Progenitor cell of endocrine pancreas (in vitro differentiated cells): ENCODE measurements at regions not wholly inside any gene's neighbourhood (a gene's known extent, or its start where the extent isn't known, plus 50 kb on each side); places are given as distances from the start of the nearest gene placed in this dataset.

Source experiments
- DNase-seq: peaks from one replicate; pipeline ENCODE4 v3.0.0; 2021; ENCODE audit warnings: low spot score; ENCODE audit not compliant: unreplicated experiment
- H3K27ac Mint-ChIP-seq: 2 replicates; pipeline ENCODE4 v1.8.0; 2021; ENCODE audit warnings: mild to moderate bottlenecking, moderate library complexity, mixed read lengths
- H3K27me3 Mint-ChIP-seq: 2 replicates; pipeline ENCODE4 v1.8.0; 2021; ENCODE audit warnings: mixed read lengths
- H3K36me3 Mint-ChIP-seq: 2 replicates; pipeline ENCODE4 v1.8.0; 2022; ENCODE audit warnings: mixed read lengths; ENCODE audit not compliant: insufficient read depth
- H3K4me1 Mint-ChIP-seq: 2 replicates; pipeline ENCODE4 v1.8.0; 2021; ENCODE audit warnings: low read depth, mixed read lengths
- H3K4me3 Mint-ChIP-seq: 2 replicates; pipeline ENCODE4 v1.8.0; 2021; ENCODE audit warnings: low read depth, mild to moderate bottlenecking, moderate library complexity, mixed read lengths
- H3K9me3 Mint-ChIP-seq: 2 replicates; pipeline ENCODE4 v1.8.0; 2021; ENCODE audit warnings: low read depth, mixed read lengths
- TF ChIP-seq, protein P1 (sequence below): fragments of 200-600 bp; sonication (generic); IDR thresholded peaks from one replicate; pipeline ENCODE4 v1.5.0; 2021; ENCODE audit warnings: antibody characterized with exemption, mild to moderate bottlenecking; ENCODE audit not compliant: unreplicated experiment

DNA sequence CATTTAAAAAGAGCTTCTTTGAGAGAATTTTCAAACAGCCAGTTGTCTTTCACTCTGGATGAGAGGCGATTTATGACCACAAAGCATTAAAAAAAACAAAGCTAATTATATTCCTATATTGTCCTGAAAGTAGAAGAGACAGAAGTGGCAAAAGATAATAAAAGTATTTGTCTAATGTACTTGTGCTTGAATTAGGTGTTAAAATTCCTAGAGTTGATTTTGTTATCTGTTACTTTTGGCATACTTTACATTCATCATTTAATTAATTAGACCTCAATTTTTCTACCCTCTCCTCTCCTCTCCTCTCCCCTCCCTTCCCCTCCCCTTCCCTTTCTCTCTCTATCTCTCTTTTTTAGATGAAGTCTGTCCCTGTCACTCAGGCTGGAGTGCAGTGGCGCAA lies 635.1 kb upstream of the ZNF385D start:
- no peak for DNase-seq
- Mint-ChIP-seq H3K4me3 (no peak overlapping the region), H3K4me1 (no peaks in the 10 kb centered on the region), H3K36me3 (no peaks in the 10 kb centered on the region), H3K27me3 (peaks cover 34% of the 10 kb centered on the region), H3K27ac (no peak overlapping the region), H3K9me3 (no peaks in the 10 kb centered on the region)
- TF ChIP-seq, protein P1, sequence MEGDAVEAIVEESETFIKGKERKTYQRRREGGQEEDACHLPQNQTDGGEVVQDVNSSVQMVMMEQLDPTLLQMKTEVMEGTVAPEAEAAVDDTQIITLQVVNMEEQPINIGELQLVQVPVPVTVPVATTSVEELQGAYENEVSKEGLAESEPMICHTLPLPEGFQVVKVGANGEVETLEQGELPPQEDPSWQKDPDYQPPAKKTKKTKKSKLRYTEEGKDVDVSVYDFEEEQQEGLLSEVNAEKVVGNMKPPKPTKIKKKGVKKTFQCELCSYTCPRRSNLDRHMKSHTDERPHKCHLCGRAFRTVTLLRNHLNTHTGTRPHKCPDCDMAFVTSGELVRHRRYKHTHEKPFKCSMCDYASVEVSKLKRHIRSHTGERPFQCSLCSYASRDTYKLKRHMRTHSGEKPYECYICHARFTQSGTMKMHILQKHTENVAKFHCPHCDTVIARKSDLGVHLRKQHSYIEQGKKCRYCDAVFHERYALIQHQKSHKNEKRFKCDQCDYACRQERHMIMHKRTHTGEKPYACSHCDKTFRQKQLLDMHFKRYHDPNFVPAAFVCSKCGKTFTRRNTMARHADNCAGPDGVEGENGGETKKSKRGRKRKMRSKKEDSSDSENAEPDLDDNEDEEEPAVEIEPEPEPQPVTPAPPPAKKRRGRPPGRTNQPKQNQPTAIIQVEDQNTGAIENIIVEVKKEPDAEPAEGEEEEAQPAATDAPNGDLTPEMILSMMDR, result no peak

DNA sequence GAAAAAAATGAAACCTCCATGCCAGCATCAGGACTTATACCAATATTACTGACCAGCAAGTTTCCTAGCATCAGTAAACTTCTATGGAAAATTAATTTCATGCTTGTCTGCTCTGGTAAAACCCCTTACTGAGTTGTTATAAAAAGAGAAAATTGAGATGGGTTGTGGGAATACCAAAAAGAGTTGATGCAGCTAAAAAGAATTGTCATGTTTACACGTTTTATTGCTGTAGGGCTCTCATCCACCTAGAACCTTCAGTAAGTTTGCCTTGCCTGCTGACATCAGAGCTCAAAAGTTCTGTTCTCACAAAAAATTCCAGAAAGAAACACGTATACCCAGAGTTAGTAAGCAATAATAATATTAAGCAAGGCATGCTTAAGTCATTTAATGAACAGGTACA lies 641.3 kb upstream of the ZNF385D start:
- no peaks in the 10 kb centered on the region for H3K4me1 Mint-ChIP-seq
- DNase-seq, result no peak
- TF ChIP-seq, protein P1, result no peak
- no peak overlapping the region for H3K4me3 Mint-ChIP-seq
- H3K9me3 Mint-ChIP-seq, result peaks cover 5% of the 10 kb centered on the region
- no peak overlapping the region for H3K27ac Mint-ChIP-seq
- H3K27me3 Mint-ChIP-seq, result peaks cover 25% of the 10 kb centered on the region
- no peaks in the 10 kb centered on the region for H3K36me3 Mint-ChIP-seq

DNA sequence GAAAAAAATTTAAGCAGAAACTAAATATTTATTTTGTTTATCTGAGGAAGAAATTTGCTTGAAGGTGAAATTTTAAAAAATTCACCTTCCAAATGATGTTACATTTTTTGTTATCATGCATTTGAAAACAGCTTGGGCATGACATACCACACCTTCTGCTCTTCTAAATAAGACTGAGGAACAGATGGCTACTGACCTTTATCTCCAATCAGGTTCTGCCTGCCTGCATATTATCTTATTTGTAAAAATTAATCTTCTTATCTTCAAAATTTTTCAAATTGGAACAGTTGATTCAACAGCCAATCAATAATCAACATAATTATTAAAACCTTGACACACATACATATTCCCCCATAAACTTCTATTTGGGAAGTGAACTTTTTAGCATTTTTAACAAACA lies 641.8 kb upstream of the ZNF385D start:
- H3K36me3 Mint-ChIP-seq, result no peaks in the 10 kb centered on the region
- peaks cover 5% of the 10 kb centered on the region for H3K9me3 Mint-ChIP-seq
- H3K27ac Mint-ChIP-seq, result no peak overlapping the region
- DNase-seq, result no peak
- no peak overlapping the region for H3K4me3 Mint-ChIP-seq
- TF ChIP-seq, protein P1, result no peak
- no peaks in the 10 kb centered on the region for H3K4me1 Mint-ChIP-seq
- H3K27me3 Mint-ChIP-seq, result peaks cover 24% of the 10 kb centered on the region

DNA sequence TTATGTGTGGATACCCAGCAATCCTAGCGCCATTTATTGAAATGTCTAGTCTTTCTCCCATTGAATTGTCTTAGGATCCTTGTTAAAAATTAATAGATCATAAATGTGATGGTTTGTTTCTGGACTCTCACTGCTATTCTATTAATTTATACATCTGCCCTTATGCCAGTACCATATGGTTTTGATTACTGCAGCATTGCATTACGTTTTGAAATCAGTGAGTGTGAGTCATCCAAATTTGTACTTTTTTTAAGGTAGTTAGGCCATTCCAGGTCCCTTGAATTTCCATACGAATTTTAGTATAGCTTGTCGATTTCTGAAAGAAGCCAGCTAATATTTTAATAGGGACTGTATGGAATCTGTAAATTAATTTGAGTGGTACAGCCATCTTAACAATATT lies 648.6 kb upstream of the ZNF385D start:
- no peaks in the 10 kb centered on the region for H3K4me1 Mint-ChIP-seq
- no peak overlapping the region for H3K27ac Mint-ChIP-seq
- TF ChIP-seq, protein P1, result no peak
- H3K27me3 Mint-ChIP-seq, result no peaks in the 10 kb centered on the region
- no peak for DNase-seq
- peaks cover 5% of the 10 kb centered on the region for H3K9me3 Mint-ChIP-seq
- H3K36me3 Mint-ChIP-seq, result no peaks in the 10 kb centered on the region
- no peak overlapping the region for H3K4me3 Mint-ChIP-seq

DNA sequence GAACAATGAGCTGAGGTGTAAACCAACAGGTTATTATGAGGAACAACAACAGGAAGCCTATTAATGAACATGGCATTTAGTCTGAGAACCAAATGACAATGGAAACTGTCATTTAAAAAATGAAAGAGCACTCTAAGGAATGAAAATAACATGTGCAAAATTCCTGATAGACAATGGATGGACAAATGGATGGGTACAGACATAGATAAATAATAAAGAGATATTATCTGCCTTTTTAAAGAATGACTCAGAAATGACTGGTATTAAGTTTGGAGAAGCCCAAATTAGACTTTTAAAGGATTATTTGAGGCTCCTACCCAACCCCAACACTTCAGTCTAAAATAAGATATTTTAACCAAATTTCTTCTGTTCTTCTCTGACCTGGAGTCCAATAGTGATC lies 650.5 kb upstream of the ZNF385D start:
- Mint-ChIP-seq H3K4me3 (no peak overlapping the region), H3K9me3 (peaks cover 4% of the 10 kb centered on the region), H3K4me1 (no peaks in the 10 kb centered on the region), H3K27ac (no peak overlapping the region), H3K36me3 (no peaks in the 10 kb centered on the region), H3K27me3 (no peaks in the 10 kb centered on the region)
- DNase-seq, result no peak
- TF ChIP-seq, protein P1, result no peak
